Astrocyte of the cerebellum (primary cell): ENCODE measurements at regions not wholly inside any gene's neighbourhood (a gene's known extent, or its start where the extent isn't known, plus 50 kb on each side); places are given as distances from the start of the nearest gene placed in this dataset.

Experiments
- DNase-seq: peaks from one replicate; pipeline ENCODE4 v3.0.0-alpha.2; 2011; ENCODE audit warnings: low read depth
- H3K4me3 ChIP-seq: 2 replicates; pipeline ENCODE4 v1.5.1; 2011; ENCODE audit warnings: mild to moderate bottlenecking, low read depth, low read length, moderate library complexity
- CTCF ChIP-seq: IDR thresholded peaks from 2 replicates; pipeline ENCODE4 v1.5.1; 2012; ENCODE audit warnings: low read length, low read depth, moderate library complexity, mild to moderate bottlenecking; ENCODE audit errors: missing control alignments
- in situ Hi-C: cut with HindIII; loops from 2 replicates; pipeline ENCODE4 v1.10.0; 2017; ENCODE audit warnings: low sequenced_read_pairs

- TF ChIP-seq CTCF = no peak
- in situ Hi-C loops = no loop called here
These were observed 148.7 kb upstream of the LYZL1 start for GRCh38 chr10:29140151-29140550.

GRCh38 chr10:29140991-29141390 is 147.9 kb upstream of the LYZL1 start:
- no peak overlapping the region for H3K4me3 ChIP-seq
- in situ Hi-C loops = no loop called here
- peak; percentile 75 for DNase-seq

More at GRCh38 chr10:29140151-29140550, 148.7 kb upstream of the LYZL1 start:
- no peak for DNase-seq
- H3K4me3 ChIP-seq = no peak overlapping the region

GRCh38 chr10:29141761-29142160 is 147.1 kb upstream of the LYZL1 start:
- no peak for DNase-seq
- in situ Hi-C loops = no loop called here
- H3K4me3 ChIP-seq = no peak overlapping the region
- TF ChIP-seq CTCF = no peak

More at GRCh38 chr10:29140991-29141390, 147.9 kb upstream of the LYZL1 start:
- no peak for TF ChIP-seq CTCF

- in situ Hi-C loops = no loop called here
- H3K4me3 ChIP-seq = no peak overlapping the region
- no peak for TF ChIP-seq CTCF
- no peak for DNase-seq
These were observed 146.2 kb upstream of the LYZL1 start for GRCh38 chr10:29142516-29143314.

GRCh38 chr10:29144126-29144525 is 144.7 kb upstream of the LYZL1 start:
- in situ Hi-C loops = no loop called here
- DNase-seq = no peak
- H3K4me3 ChIP-seq = no peak overlapping the region
- no peak for TF ChIP-seq CTCF

- TF ChIP-seq CTCF = no peak
- no peak for DNase-seq
- H3K4me3 ChIP-seq = no peak overlapping the region
- in situ Hi-C loops = no loop called here
These were observed 142.4 kb upstream of the LYZL1 start for GRCh38 chr10:29146311-29147100.
